ENCODE measurements at regions not wholly inside any gene's neighbourhood (a gene's known extent, or its start where the extent isn't known, plus 50 kb on each side); places are given as distances from the start of the nearest gene placed in this dataset.

DNA sequence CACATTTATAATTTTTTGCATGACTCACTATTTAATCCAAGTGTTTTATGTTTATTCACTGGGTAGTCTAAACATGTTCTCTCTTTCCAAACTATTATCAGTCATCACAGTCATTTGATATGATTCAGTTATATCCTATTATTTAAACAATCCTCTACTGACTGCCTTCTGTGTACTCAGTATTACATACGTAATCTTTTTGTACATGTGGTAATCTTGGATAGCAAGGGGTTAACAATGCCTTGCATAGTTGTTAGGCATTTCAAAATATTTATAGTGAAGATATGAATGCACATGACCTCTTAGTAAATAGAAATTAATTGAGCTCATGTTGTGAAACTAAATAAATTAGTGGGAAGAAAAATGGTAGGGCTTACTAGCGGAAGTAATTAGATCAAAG lies 379.4 kb upstream of the KIAA1217 start:
- TF ChIP-seq, protein P1, sequence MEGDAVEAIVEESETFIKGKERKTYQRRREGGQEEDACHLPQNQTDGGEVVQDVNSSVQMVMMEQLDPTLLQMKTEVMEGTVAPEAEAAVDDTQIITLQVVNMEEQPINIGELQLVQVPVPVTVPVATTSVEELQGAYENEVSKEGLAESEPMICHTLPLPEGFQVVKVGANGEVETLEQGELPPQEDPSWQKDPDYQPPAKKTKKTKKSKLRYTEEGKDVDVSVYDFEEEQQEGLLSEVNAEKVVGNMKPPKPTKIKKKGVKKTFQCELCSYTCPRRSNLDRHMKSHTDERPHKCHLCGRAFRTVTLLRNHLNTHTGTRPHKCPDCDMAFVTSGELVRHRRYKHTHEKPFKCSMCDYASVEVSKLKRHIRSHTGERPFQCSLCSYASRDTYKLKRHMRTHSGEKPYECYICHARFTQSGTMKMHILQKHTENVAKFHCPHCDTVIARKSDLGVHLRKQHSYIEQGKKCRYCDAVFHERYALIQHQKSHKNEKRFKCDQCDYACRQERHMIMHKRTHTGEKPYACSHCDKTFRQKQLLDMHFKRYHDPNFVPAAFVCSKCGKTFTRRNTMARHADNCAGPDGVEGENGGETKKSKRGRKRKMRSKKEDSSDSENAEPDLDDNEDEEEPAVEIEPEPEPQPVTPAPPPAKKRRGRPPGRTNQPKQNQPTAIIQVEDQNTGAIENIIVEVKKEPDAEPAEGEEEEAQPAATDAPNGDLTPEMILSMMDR (IDR thresholded peaks at IDR 0.05; ENCODE audit: low read depth, low read length), result no peak
- TF ChIP-seq EZH2phosphoT487 (IDR thresholded peaks at IDR 0.05; ENCODE audit: low read depth), result no peak
